Caco-2 (cell line): ENCODE measurements at regions not wholly inside any gene's neighbourhood (a gene's known extent, or its start where the extent isn't known, plus 50 kb on each side); places are given as distances from the start of the nearest gene placed in this dataset.

Experiments used
- BruUV-seq: library from RNA; stranded (reverse); fragments of 400-500 nt; replicated peaks from 2 replicates; lab custom pipeline; 2021; lab: Mats Ljungman, UMichigan
- CTCF ChIA-PET: fragments of 300-600 bp; sonication (Branson Sonifier 250); formaldehyde crosslinking; loops from one replicate; lab custom pipeline; 2022; ENCODE audit warnings: antibody characterized with exemption; lab: Charles Lee
- POLR2A ChIA-PET: fragments of 300-600 bp; sonication (Branson Sonifier 250); formaldehyde crosslinking; loops from one replicate; lab custom pipeline; 2022; ENCODE audit warnings: antibody characterized with exemption; lab: Charles Lee
- DNase-seq, 2 experiments: peaks; one replicate each; pipeline versions ENCODE4 v3.0.0 to v3.0.0-alpha.2; 2020 to 2022
- H3K27me3 ChIP-seq: replicated peaks from 2 replicates; pipeline ENCODE4 v1.6.0; 2011; ENCODE audit warnings: low read length; ENCODE audit not compliant: control insufficient read depth, insufficient read depth
- H3K36me3 ChIP-seq: 2 replicates; pipeline ENCODE4 v1.5.1; 2011; ENCODE audit warnings: low read length; ENCODE audit not compliant: control insufficient read depth, insufficient read depth
- H3K4me1 ChIP-seq: fragments of 250-450 bp; sonication (Bioruptor Pico); 2 replicates; pipeline ENCODE4 v1.5.1; 2020; ENCODE audit warnings: mild to moderate bottlenecking
- H3K4me3 ChIP-seq: 2 replicates; pipeline ENCODE4 v1.5.1; 2011; ENCODE audit warnings: low read depth, mild to moderate bottlenecking, control low read depth, low read length
- H3K9me3 ChIP-seq: fragments of 250-450 bp; sonication (Bioruptor Pico); 2 replicates; pipeline ENCODE4 v1.5.1; 2020; ENCODE audit warnings: mild to moderate bottlenecking, moderate library complexity
- H3K27ac Mint-ChIP-seq: one replicate; pipeline ENCODE4 v1.8.0; 2022; ENCODE audit warnings: mixed read lengths; ENCODE audit not compliant: unreplicated experiment
- H3K27me3 Mint-ChIP-seq: one replicate; pipeline ENCODE4 v1.8.0; 2022; ENCODE audit warnings: mixed read lengths; ENCODE audit not compliant: insufficient read depth, unreplicated experiment
- H3K36me3 Mint-ChIP-seq: one replicate; pipeline ENCODE4 v1.8.0; 2022; ENCODE audit warnings: mild to moderate bottlenecking, mixed read lengths; ENCODE audit not compliant: insufficient read depth, unreplicated experiment
- H3K4me1 Mint-ChIP-seq: one replicate; pipeline ENCODE4 v1.8.0; 2022; ENCODE audit warnings: low read depth, mixed read lengths; ENCODE audit not compliant: unreplicated experiment
- H3K4me3 Mint-ChIP-seq: one replicate; pipeline ENCODE4 v1.8.0; 2022; ENCODE audit warnings: mild to moderate bottlenecking, moderate library complexity, mixed read lengths; ENCODE audit not compliant: unreplicated experiment
- H3K9me3 Mint-ChIP-seq: one replicate; pipeline ENCODE4 v1.8.0; 2022; ENCODE audit warnings: mixed read lengths; ENCODE audit not compliant: unreplicated experiment
- CTCF ChIP-seq, 2 experiments: fragments of 200-600 bp in 1 of 2; IDR thresholded peaks; 1 replicate in 1 of 2; 2 replicates in 1 of 2; pipeline versions ENCODE4 v1.5.1 to v1.8.0; 2011 to 2022; ENCODE audit warnings: antibody characterized with exemption in 1 of 2, control low read depth in 1 of 2, inconsistent platforms in 1 of 2, low read depth in 1 of 2, low read length in 1 of 2, mild to moderate bottlenecking in 1 of 2, moderate library complexity in 1 of 2; ENCODE audit not compliant: insufficient read depth in 1 of 2, severe bottlenecking in 1 of 2, unreplicated experiment in 1 of 2
- intact Hi-C: fragments of 100-400 bp; cut with micrococcal nuclease; formaldehyde crosslinking; loops from one replicate; pipeline ENCODE4 v1.10.0; 2022; ENCODE audit not compliant: unreplicated experiment

GRCh38 chr2:65914244-65914786 is 481.9 kb upstream of the SPRED2 start:
- Histone ChIP-seq H3K9me3 (no peaks in the 10 kb centered on the region), H3K4me1 (no peaks in the 10 kb centered on the region), H3K4me3 (no peak overlapping the region), H3K27me3 (no peaks in the 10 kb centered on the region), H3K36me3 (no peaks in the 10 kb centered on the region)
- DNase-seq: no peak
- BruUV-seq: no TSS peak
- ChIA-PET POLR2A (no interaction called here), CTCF (no interaction called here)
- TF ChIP-seq CTCF (IDR thresholded peaks at IDR 0.05; ENCODE audit: insufficient read depth in 1 of 2, low read depth in 1 of 2, low read length in 1 of 2, severe bottlenecking in 1 of 2, unreplicated experiment in 1 of 2): no peak
- Mint-ChIP-seq H3K4me1 (no peaks in the 10 kb centered on the region), H3K27ac (no peak overlapping the region), H3K36me3 (no peaks in the 10 kb centered on the region), H3K9me3 (no peaks in the 10 kb centered on the region), H3K4me3 (no peak overlapping the region), H3K27me3 (peaks cover 14% of the 10 kb centered on the region)
- intact Hi-C loops: loop anchor here (10.0 kb wide), 1 partner anchor 660 kb away; no protein-coding TSS in a partner anchor

- H3K4me3 ChIP-seq: no peak overlapping the region
- no peaks in the 10 kb centered on the region for H3K9me3 ChIP-seq
- no peaks in the 10 kb centered on the region for H3K36me3 ChIP-seq
- H3K27me3 ChIP-seq: no peaks in the 10 kb centered on the region; the same call in 1 of the 2 replicates
- Mint-ChIP-seq H3K27ac (no peak overlapping the region), H3K4me3 (no peak overlapping the region), H3K36me3 (no peaks in the 10 kb centered on the region), H3K9me3 (no peaks in the 10 kb centered on the region), H3K27me3 (peaks cover 11% of the 10 kb centered on the region), H3K4me1 (no peaks in the 10 kb centered on the region)
- CTCF ChIA-PET: no interaction called here
- H3K4me1 ChIP-seq: no peaks in the 10 kb centered on the region
- intact Hi-C loops: loop anchor here (10.0 kb wide), 1 partner anchor 661 kb away; no protein-coding TSS in a partner anchor
- DNase-seq: no peak
- BruUV-seq: no TSS peak
- POLR2A ChIA-PET: no interaction called here
- no peak for TF ChIP-seq CTCF (IDR thresholded peaks at IDR 0.05; ENCODE audit: insufficient read depth in 1 of 2, low read depth in 1 of 2, low read length in 1 of 2, severe bottlenecking in 1 of 2, unreplicated experiment in 1 of 2)
Observed at GRCh38 chr2:65913813-65914212, 481.4 kb upstream of the SPRED2 start.

- Mint-ChIP-seq H3K9me3 (no peaks in the 10 kb centered on the region), H3K36me3 (no peaks in the 10 kb centered on the region), H3K27ac (no peak overlapping the region), H3K4me3 (no peak overlapping the region), H3K4me1 (no peaks in the 10 kb centered on the region), H3K27me3 (peaks cover 26% of the 10 kb centered on the region)
- no peaks in the 10 kb centered on the region for H3K4me1 ChIP-seq
- DNase-seq: no peak
- intact Hi-C loops: no loop called here
- no peaks in the 10 kb centered on the region for H3K27me3 ChIP-seq
- BruUV-seq: no TSS peak
- no peaks in the 10 kb centered on the region for H3K36me3 ChIP-seq
- no peak overlapping the region for H3K4me3 ChIP-seq
- no peaks in the 10 kb centered on the region for H3K9me3 ChIP-seq
- ChIA-PET CTCF (no interaction called here), POLR2A (no interaction called here)
- TF ChIP-seq CTCF (IDR thresholded peaks at IDR 0.05; ENCODE audit: insufficient read depth in 1 of 2, low read depth in 1 of 2, low read length in 1 of 2, severe bottlenecking in 1 of 2, unreplicated experiment in 1 of 2): no peak
Observed at GRCh38 chr2:65901756-65902155, 469.4 kb upstream of the SPRED2 start.
